Fibroblast of the aortic adventitia (primary cell): ENCODE measurements at regions not wholly inside any gene's neighbourhood (a gene's known extent, or its start where the extent isn't known, plus 50 kb on each side); places are given as distances from the start of the nearest gene placed in this dataset.
"Not testable (repeated sequence)": the region's sequence is repeated elsewhere in the genome, so short reads cannot be mapped to it uniquely, and the experiment has no call there.

Source experiments
- DNase-seq: peaks from one replicate; pipeline ENCODE4 v3.0.0-alpha.2; 2010; ENCODE audit warnings: low read depth
- H3K4me3 ChIP-seq: 2 replicates; pipeline ENCODE4 v1.5.1; 2011; ENCODE audit warnings: low read depth, mild to moderate bottlenecking, control low read depth, low read length, moderate library complexity
- TF ChIP-seq, protein P1 (sequence below): IDR thresholded peaks from 2 replicates; pipeline ENCODE4 v1.5.1; 2011; ENCODE audit warnings: mild to moderate bottlenecking, low read length, control low read depth, inconsistent platforms; ENCODE audit not compliant: insufficient read depth

DNA sequence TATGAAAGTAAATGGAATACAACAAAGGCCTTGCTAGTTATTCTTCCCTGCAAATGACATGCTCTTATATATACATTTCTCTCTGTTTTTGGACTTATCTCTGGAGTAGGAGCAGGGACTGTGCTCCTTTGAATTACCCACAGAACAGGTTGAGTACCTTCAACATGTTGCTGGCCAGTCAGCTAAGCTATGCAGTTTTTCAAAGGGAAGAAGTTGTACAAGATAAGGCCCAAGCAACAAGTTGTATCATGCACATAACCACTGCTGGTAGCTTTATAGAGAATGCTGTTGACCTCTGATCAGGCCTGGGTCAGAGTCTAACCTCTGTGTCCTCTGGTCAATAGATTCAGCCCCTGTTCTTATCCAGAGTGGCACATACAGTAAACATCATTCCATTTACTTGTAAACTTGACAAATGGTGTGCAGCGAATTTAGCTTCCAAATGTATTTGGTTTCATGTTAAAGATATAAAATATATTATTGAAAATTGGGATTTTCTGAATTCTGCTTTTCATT, 99.6 kb downstream of the C11orf87 start:
- TF ChIP-seq, protein P1, sequence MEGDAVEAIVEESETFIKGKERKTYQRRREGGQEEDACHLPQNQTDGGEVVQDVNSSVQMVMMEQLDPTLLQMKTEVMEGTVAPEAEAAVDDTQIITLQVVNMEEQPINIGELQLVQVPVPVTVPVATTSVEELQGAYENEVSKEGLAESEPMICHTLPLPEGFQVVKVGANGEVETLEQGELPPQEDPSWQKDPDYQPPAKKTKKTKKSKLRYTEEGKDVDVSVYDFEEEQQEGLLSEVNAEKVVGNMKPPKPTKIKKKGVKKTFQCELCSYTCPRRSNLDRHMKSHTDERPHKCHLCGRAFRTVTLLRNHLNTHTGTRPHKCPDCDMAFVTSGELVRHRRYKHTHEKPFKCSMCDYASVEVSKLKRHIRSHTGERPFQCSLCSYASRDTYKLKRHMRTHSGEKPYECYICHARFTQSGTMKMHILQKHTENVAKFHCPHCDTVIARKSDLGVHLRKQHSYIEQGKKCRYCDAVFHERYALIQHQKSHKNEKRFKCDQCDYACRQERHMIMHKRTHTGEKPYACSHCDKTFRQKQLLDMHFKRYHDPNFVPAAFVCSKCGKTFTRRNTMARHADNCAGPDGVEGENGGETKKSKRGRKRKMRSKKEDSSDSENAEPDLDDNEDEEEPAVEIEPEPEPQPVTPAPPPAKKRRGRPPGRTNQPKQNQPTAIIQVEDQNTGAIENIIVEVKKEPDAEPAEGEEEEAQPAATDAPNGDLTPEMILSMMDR = no peak
- H3K4me3 ChIP-seq = no peak overlapping the region
- DNase-seq = no peak

DNA sequence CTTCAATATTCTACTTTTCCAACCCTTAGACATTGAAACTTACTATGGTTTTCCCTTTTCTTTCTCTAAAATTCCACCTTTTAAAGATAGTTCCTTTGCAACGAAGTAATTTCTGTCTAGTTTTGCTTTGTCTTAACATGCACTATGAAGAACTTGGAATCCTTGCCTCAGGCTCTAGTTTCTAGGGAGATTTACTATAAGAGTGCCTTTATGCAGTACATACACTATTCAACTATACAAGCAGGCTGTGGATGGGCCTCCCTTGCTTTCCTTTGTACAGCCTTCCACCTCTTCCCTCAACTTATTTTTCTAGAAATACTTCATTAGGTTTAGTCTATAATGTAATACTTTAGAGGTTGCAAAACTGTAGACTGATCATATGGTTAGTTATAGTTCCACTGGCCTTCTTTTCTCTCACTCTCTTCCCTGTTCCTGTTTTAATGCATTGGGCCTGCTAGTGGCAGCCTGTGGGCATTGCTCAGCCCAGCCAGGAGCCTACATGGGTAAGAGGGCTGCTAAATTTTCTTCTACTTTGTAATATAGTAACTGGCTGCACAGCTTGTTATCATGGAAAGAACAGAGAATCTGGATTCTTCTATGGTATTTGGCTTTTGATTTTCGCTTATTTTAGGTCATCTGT, 100.2 kb downstream of the C11orf87 start:
- DNase-seq = no peak
- TF ChIP-seq, protein P1 = no peak

DNA sequence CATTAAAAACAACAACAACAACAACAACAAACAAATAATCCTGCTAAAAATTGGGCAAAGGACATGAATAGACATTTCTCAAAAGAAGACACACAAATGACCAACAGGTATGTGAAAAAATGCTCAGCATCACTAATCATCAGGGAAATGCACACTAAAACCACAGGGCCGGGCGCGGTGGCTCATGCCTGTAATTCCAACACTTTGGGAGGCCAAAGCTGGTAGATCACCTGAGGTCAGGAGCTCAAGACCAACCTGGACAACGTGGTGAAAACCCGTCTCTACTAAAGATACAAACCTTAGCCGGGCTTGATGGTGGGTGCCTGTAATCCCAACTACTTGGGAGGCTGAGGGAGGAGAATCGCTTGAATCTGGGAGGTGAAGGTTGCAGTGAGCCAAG, 103.6 kb downstream of the C11orf87 start:
- DNase-seq, H3K4me3 ChIP-seq: not testable (repeated sequence)

More for the DNA sequence above, 100.2 kb downstream of the C11orf87 start:
- H3K4me3 ChIP-seq = no peak overlapping the region

DNA sequence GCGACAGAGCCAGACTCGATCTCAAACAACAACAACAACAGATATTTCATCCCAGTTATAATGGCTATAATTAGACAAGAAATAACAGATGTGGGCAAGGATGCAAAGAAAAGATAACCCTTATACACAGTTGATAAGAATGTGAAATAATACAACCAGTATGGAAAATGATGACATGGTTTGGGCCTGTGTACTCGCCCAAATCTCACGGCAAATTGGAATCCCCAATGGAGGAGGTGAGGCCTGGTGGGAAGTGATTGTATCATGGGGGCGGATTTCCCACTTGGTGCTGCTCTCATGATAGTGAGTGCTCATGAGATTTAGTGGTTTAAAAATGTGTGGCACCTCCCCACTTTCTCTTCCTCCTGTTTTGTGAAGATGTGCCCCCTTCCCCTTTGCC, 104.1 kb downstream of the C11orf87 start:
- no peak overlapping the region for H3K4me3 ChIP-seq
- TF ChIP-seq, protein P1 = no peak
- no peak for DNase-seq

DNA sequence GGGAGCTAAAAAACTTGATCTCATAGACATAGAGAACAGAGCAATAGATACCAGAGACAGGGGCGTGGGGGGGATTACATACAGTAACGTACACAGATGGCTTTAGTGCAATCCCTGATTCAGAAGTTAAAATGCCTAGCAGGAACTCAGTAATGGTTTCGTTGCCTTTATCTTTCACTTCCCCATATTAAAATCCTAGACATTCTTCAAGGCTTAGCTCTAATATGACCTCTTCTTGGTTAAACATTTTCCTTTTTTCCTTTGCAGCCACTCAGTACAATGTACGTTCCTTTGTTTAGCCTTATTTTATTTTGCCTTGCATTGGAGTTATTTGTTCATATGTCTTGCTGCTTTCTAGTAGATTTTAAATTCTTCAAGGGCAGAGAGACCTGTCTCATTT, 104.9 kb downstream of the C11orf87 start:
- TF ChIP-seq, protein P1 = no peak
- no peak overlapping the region for H3K4me3 ChIP-seq
- DNase-seq = no peak

DNA sequence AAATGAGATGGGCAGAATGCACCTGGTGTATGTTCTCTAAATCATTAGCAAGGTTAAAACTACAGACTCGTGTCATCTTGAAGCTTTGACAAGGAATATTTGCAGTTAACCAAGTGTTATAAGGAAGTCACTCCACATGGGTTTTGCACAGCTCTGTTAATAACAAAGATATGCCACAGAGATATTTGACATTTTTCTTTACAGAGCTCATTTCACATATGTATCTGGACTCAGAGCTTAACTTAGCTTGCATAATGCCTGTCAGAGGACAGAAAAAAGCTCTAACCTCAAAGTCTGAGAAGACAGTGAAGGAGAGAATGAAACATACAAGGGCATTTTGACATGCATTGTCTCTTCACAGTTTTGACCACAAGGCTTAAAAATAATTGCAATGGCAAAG, 105.5 kb downstream of the C11orf87 start:
- DNase-seq = no peak
- TF ChIP-seq, protein P1 = no peak
- H3K4me3 ChIP-seq = no peak overlapping the region

DNA sequence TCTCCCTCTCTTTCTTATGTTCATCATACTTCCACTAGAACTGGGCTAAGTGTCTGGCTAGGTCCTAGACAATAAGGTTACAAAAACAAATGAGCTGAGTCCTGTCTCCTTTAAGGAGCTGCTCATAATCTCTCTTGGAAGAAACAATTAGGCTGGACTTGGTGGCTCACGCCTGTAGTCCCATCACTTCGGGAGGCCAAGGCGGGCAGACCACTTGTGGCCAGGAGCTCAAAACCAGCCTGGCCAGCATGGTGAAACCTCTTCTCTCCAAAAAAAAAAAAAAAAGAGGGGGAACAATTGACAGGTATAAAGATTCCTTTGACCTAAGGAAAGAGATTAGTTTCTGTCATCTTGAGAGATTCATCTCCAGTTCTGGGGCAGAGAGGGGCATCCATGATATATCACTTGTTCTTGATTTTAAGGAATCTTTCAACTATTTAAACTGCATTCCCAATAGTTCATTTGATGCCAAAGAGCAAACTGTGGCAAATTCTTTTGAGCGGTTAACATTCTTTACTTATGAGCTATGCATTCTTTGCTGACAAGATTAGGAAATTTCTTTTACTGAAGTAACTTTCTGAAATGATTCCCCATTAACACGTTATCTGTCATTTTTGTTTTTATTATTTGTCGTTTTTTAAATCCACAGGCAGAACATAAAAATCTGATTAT, 125.5 kb downstream of the C11orf87 start:
- no peak overlapping the region for H3K4me3 ChIP-seq
- TF ChIP-seq, protein P1 = no peak
- DNase-seq = peak; percentile 83
